ENCODE measurements at regions not wholly inside any gene's neighbourhood (a gene's known extent, or its start where the extent isn't known, plus 50 kb on each side); places are given as distances from the start of the nearest gene placed in this dataset.

DNA sequence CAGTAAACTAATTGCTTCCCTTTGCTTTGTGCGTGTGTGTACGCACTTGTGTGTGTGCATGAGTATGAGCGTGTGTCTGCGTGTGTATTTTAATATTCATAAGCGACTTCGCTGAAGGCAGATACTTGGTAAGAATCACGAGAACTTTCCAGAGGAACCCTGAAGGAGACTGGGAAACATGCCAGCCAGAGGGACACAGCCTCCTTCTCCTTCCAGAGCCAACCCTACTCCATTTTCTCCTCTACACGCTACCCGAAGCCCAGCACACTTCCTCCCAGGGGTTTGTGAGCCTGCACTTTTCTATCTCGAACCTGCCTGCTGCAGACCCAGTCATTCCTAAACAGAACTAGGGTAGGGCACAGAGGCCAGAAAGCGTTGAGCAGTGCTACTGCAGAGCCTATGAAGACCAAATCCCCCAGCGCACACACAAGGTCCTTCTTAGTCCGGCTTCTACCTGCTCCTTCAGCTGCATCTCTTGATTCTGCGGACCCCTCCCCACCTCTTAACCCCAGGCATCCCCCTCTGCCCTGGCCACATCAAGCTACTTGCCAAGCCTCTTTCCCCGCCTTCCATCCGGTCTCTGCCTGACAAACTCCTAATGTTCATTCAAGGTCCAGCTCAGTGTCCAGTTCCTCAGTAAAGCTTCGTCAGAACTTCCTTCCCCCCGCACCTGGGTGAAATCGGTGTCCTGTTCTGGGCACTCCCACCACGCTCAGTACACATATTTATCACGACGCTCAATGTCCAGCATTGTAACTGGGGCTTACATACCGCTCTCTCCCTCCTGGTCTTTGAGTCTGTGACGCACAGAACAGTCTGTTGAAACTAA is 191.8 kb downstream of the FAM43A start:
- TF ChIP-seq EZH2 (IDR thresholded peaks at IDR 0.05) = no peak
- TF ChIP-seq, protein P1, sequence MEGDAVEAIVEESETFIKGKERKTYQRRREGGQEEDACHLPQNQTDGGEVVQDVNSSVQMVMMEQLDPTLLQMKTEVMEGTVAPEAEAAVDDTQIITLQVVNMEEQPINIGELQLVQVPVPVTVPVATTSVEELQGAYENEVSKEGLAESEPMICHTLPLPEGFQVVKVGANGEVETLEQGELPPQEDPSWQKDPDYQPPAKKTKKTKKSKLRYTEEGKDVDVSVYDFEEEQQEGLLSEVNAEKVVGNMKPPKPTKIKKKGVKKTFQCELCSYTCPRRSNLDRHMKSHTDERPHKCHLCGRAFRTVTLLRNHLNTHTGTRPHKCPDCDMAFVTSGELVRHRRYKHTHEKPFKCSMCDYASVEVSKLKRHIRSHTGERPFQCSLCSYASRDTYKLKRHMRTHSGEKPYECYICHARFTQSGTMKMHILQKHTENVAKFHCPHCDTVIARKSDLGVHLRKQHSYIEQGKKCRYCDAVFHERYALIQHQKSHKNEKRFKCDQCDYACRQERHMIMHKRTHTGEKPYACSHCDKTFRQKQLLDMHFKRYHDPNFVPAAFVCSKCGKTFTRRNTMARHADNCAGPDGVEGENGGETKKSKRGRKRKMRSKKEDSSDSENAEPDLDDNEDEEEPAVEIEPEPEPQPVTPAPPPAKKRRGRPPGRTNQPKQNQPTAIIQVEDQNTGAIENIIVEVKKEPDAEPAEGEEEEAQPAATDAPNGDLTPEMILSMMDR (IDR thresholded peaks at IDR 0.05) = no peak
- no peak for TF ChIP-seq EZH2phosphoT487 (IDR thresholded peaks at IDR 0.05)
- no peak overlapping the region for H3K4me3 ChIP-seq
- no peak overlapping the region for H3K4me2 ChIP-seq
- no peak overlapping the region for H3K4me3 Mint-ChIP-seq
- no peak overlapping the region for H2AFZ ChIP-seq (replicated peaks)
- H3K9me3 Mint-ChIP-seq = no peaks in the 10 kb centered on the region
- H3K4me1 Mint-ChIP-seq = peaks cover 17% of the 10 kb centered on the region
- H3F3A ChIP-seq (ENCODE audit: low read depth) = peaks cover 6% of the 10 kb centered on the region
- H3K79me2 ChIP-seq (ENCODE audit: low read depth) = no peaks in the 10 kb centered on the region
- H3K9ac ChIP-seq = no peak overlapping the region
- H3K4me1 ChIP-seq = peaks cover 7% of the 10 kb centered on the region
- H3K27me3 ChIP-seq = no peaks in the 10 kb centered on the region
- H3K36me3 ChIP-seq = no peaks in the 10 kb centered on the region
- no peak for DNase-seq (ENCODE audit: low spot score)
- H3K27ac ChIP-seq = no peak overlapping the region
- H3K27me3 Mint-ChIP-seq (ENCODE audit: insufficient read depth, low read depth) = peaks cover 12% of the 10 kb centered on the region
- H3K9me3 ChIP-seq (ENCODE audit: low read depth) = no peaks in the 10 kb centered on the region
- H3K27ac Mint-ChIP-seq = no peak overlapping the region
- H4K20me1 ChIP-seq (ENCODE audit: low read depth) = no peaks in the 10 kb centered on the region
- H3K36me3 Mint-ChIP-seq = no peaks in the 10 kb centered on the region

DNA sequence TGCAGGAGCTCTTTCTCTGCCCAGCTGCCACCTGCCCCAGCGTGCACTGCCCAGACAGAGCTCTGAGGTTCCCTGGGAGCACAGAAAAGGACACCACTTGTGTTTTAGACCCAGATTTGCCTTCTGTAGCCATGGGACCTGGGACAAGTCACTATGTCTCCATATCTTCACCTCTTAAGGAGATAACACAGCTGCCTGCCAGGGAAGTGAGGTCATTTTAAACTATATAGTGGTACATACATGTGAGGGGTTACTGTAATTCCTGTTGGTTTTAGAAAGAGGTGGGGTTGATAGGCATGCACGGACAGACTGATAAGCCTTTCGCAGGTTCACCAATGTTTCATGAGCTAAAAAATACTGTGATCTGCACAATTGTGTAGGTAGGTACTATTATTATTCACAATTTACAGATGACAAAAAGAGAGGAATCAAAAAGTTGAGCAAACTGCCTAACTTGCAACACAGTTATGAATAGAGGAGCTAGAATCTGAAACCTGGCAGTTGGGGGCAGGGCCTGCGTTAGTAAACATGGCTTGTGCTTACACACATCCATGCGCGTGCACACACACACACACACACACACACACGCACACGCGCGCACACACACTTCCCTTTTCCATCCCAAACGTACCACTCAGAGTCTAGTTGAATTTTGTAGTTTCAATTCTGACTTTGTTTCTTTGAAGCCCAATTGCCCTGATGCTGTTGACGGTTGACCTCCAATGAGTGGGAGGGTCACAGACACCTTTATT is 193.6 kb downstream of the FAM43A start:
- TF ChIP-seq, protein P1 (IDR thresholded peaks at IDR 0.05) = no peak
- TF ChIP-seq EZH2phosphoT487 (IDR thresholded peaks at IDR 0.05) (no peak), EZH2 (IDR thresholded peaks at IDR 0.05) (no peak)
- no peak for DNase-seq (ENCODE audit: low spot score)
- Histone ChIP-seq H4K20me1 (ENCODE audit: low read depth) (no peaks in the 10 kb centered on the region), H2AFZ (replicated peaks) (no peak overlapping the region), H3F3A (ENCODE audit: low read depth) (no peaks in the 10 kb centered on the region), H3K27ac (no peak overlapping the region), H3K9ac (no peak overlapping the region), H3K4me3 (no peak overlapping the region), H3K36me3 (no peaks in the 10 kb centered on the region), H3K27me3 (no peaks in the 10 kb centered on the region), H3K79me2 (ENCODE audit: low read depth) (no peaks in the 10 kb centered on the region), H3K9me3 (ENCODE audit: low read depth) (no peaks in the 10 kb centered on the region), H3K4me2 (no peak overlapping the region), H3K4me1 (peaks cover 5% of the 10 kb centered on the region)
- Mint-ChIP-seq H3K4me1 (peaks cover 9% of the 10 kb centered on the region), H3K9me3 (peaks cover 10% of the 10 kb centered on the region), H3K36me3 (no peaks in the 10 kb centered on the region), H3K27ac (peak overlapping the region; percentile 6), H3K27me3 (ENCODE audit: insufficient read depth, low read depth) (peaks cover 11% of the 10 kb centered on the region), H3K4me3 (no peak overlapping the region)

DNA sequence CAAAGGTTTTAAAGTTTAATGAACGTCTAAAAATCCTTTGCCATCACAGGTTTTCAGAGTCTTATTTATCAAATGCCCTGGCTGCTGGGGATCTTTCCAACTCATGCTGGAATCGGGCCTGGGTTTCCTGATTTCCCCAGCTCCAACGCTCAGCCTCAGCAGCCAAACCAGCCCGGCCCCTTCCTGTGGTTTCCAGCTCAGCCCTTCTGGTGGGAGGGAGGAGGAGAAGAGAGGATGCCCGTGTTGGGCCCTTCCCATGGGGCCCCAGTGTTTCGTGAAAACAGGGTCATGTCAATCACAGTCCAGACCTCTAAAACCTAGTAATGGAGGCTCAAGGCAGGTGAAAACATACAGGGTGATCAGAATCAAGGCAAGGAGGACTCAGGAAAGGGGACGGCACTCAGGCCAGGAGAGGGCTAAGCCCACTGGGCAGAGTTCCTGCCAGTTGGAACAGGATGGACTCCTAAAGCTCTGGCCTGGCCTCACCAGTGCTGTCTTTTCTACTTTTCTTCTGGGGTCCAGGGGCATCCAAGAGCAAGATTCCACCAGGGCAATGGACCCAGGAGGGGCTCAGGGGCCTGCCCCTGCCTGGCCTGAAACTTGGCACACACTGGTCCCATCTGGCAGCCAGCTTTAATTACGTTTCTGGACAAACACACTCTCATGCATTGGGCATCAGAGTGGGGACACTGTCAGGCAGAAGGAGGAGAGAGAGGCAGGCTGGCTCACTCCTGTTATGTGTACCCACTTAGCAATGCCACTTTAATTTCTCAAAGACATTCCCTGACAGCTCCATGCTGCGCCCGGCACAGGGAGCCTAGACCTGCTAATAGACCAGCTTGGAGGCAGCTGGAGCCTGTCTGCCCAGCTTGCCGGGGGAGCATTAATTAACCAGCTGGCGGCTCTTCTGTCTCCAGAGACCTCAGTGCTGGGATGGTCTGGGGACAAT is 194.6 kb downstream of the FAM43A start:
- no peaks in the 10 kb centered on the region for H3K79me2 ChIP-seq (ENCODE audit: low read depth)
- H3K36me3 ChIP-seq = no peaks in the 10 kb centered on the region
- peaks cover 5% of the 10 kb centered on the region for H3K4me1 ChIP-seq
- H3F3A ChIP-seq (ENCODE audit: low read depth) = no peaks in the 10 kb centered on the region
- H2AFZ ChIP-seq (replicated peaks) = peak overlapping the region; percentile 2
- H3K4me3 ChIP-seq = no peak overlapping the region
- H3K9ac ChIP-seq = no peak overlapping the region
- no peaks in the 10 kb centered on the region for H3K27me3 ChIP-seq
- H3K27ac Mint-ChIP-seq = no peak overlapping the region
- peaks cover 18% of the 10 kb centered on the region for H3K9me3 Mint-ChIP-seq
- H3K27ac ChIP-seq = no peak overlapping the region
- no peak for DNase-seq (ENCODE audit: low spot score)
- no peaks in the 10 kb centered on the region for H3K36me3 Mint-ChIP-seq
- H3K9me3 ChIP-seq (ENCODE audit: low read depth) = no peaks in the 10 kb centered on the region
- no peaks in the 10 kb centered on the region for H4K20me1 ChIP-seq (ENCODE audit: low read depth)
- no peak overlapping the region for H3K4me3 Mint-ChIP-seq
- TF ChIP-seq, protein P1 (IDR thresholded peaks at IDR 0.05) = no peak
- peaks cover 10% of the 10 kb centered on the region for H3K27me3 Mint-ChIP-seq (ENCODE audit: insufficient read depth, low read depth)
- peaks cover 9% of the 10 kb centered on the region for H3K4me1 Mint-ChIP-seq
- no peak overlapping the region for H3K4me2 ChIP-seq
